ENCODE measurements at regions not wholly inside any gene's neighbourhood (a gene's known extent, or its start where the extent isn't known, plus 50 kb on each side); places are given as distances from the start of the nearest gene placed in this dataset.
A peak's percentile ranks its signal among the peaks of the same experiment; 100 is the strongest.

- no peak overlapping the region for H3K4me3 ChIP-seq (ENCODE audit: low read depth, low read length)
- TF ChIP-seq CTCF (IDR thresholded peaks at IDR 0.05; ENCODE audit: low read depth, low read length) = no peak
Observed at GRCh38 chr3:150158943-150159625, 188.4 kb upstream of the PFN2 start.

DNA sequence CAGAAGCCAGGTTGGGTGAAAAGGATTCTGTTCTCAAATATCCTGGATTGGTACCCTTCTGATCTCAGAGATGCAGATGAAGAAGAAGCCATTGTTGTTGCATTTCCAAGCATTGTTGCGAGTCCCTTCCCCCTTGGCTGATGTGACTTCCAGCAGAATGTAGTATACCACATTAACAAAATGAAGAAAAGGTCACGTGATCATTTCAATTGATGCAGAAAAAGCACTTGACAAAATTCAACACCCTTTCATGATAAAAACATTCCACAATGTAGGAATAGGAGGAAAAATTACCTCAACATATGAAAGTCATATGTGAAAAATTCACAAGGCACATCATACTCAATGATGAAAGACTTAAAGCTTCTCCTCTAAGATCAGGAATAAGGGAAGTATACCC, 181.9 kb upstream of the PFN2 start:
- TF ChIP-seq CTCF (IDR thresholded peaks at IDR 0.05; ENCODE audit: low read depth, low read length) = no peak
- no peak overlapping the region for H3K4me3 ChIP-seq (ENCODE audit: low read depth, low read length)

DNA sequence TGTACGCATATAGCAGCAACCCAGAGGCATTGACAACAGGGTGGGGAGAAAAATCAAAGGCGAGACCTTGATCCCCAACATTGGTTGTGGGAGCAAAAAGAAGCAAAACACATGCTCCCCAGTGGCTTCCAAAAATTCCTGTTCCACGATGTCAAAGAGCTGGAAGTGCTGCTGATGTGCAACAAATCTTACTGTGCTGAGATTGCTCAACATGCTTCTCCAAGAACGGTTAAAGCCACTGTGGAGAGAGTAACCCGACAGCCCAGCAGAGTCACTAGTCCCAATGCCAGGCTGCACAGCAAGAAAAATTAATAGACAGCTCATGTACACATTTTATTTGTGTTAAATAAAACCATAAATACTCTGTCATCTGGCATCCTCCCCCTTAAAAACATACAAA, 179.9 kb upstream of the PFN2 start:
- no peak for TF ChIP-seq CTCF (IDR thresholded peaks at IDR 0.05; ENCODE audit: low read depth, low read length)
- no peak overlapping the region for H3K4me3 ChIP-seq (ENCODE audit: low read depth, low read length)

GRCh38 chr3:150149651-150150051, 179.0 kb upstream of the PFN2 start:
- no peak overlapping the region for H3K4me3 ChIP-seq (ENCODE audit: low read depth, low read length)
- TF ChIP-seq CTCF (IDR thresholded peaks at IDR 0.05; ENCODE audit: low read depth, low read length) = no peak

- peak overlapping the region; percentile 50 for H3K4me3 ChIP-seq (ENCODE audit: low read depth, low read length)
- no peak for TF ChIP-seq CTCF (IDR thresholded peaks at IDR 0.05; ENCODE audit: low read depth, low read length)
Observed at GRCh38 chr3:150148227-150148626, 177.5 kb upstream of the PFN2 start.

DNA sequence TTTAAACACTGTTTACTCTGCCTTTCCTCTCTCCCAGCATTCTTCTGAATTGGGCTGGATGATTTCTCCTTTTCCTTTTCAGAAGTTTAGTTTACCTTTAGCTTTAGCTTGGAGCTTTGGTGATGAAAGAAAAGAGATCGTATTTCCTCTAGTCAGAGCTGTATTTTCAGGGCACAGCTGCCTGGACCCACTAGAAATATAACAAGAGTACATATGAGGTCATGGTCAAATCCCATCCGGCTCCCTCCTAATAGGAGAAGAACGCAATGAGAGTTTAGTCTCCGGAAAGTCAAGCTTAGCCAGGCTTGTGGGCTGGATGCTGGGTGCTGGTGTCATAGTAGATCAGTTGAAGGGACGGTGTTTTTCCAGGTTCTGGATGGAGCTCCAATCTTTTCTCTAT, 177.1 kb upstream of the PFN2 start:
- no peak for TF ChIP-seq CTCF (IDR thresholded peaks at IDR 0.05; ENCODE audit: low read depth, low read length)
- peak overlapping the region; percentile 50 for H3K4me3 ChIP-seq (ENCODE audit: low read depth, low read length)

- peak overlapping the region; percentile 50 for H3K4me3 ChIP-seq (ENCODE audit: low read depth, low read length)
- no peak for TF ChIP-seq CTCF (IDR thresholded peaks at IDR 0.05; ENCODE audit: low read depth, low read length)
Observed at GRCh38 chr3:150146991-150147761, 176.5 kb upstream of the PFN2 start.

Data from WI38 (cell line).